TTC549 (cell line): ENCODE measurements at regions not wholly inside any gene's neighbourhood (a gene's known extent, or its start where the extent isn't known, plus 50 kb on each side); places are given as distances from the start of the nearest gene placed in this dataset.
"Not testable (repeated sequence)": the region's sequence is repeated elsewhere in the genome, so short reads cannot be mapped to it uniquely, and the experiment has no call there.

Experiments
- FAIRE-seq: peaks from 2 replicates; lab custom pipeline; 2012; peaks lifted over from hg19 to GRCh38; lab: Jason Lieb, UNC

GRCh38 chr3:117844676-117845075 lies 1135.1 kb downstream of the TUSC7 start:
- no peak for FAIRE-seq

DNA sequence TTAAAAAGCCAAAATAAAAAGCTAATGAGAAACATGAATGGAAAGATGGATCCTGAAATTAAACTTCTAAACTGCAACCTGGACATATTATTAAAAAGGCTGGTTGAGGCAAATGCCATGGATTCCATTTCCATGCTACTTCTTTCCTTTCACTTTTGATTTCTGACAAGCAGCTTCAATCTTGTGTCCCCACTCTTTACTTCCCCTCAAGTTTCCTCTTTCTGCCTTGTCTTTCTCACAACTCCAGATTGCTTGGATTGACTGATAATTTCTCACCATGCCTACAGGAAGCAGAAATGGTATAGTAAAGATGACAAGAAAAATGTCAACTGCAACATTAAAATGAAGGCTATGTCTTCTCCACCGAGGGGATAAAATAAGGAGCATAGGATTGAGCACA lies 1136.7 kb downstream of the TUSC7 start:
- FAIRE-seq: no peak

GRCh38 chr3:117848606-117849005 lies 1139.0 kb downstream of the TUSC7 start:
- FAIRE-seq: no peak

DNA sequence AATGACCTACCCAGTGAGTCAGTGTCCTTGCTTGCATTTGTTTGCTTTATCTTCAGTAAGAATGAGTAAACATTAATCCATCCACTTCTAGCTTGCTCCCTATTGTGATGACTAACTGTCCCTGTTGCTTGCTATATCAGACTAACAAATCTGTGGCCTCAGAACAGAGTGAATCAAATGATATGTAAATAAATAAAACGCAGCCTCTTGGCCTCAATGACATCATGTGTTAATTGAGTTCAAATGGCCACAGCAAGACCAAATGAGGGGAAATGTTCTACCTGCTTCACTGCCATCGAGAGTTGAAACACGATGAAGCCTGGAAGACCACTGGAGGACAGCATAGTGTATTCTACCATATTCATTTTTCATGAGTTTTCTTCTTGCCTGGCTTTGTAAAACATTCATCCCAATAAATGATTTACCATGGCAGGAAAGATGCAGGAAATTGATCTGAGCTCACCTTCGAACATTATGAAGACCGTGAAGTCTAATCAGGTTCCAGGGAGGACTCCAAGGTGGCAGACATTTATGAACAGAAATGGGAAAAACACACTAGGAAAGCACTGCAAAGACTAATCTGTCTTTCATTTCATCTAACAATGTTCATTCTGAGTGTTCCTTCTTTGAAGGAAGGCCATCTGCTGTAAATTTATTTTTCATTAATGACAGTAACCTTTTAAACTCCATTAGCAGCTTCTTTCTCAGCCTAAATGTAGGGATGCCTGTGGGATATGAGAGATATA lies 1144.5 kb downstream of the TUSC7 start:
- FAIRE-seq: no peak

DNA sequence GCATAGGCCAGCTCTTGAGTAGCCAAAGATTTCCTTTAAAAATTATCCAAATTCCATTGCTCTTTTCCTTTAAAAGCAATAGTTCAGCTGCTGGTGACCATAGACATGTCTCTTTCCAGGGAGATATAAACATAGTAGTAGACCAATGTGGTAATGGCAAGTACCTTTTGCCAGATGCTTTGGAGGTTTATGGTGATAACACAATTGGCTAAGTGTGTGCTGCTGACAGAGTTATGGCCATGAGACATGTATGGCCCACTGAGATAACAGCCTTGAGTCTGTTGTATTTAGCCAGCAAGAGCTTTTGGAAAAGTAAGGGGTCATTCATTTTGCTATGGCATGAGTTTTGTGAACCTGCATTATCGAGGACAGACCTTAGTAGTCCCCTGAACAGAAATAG lies 1146.8 kb downstream of the TUSC7 start:
- FAIRE-seq: no peak

- no peak for FAIRE-seq
Observed at GRCh38 chr3:117863146-117863545, 1153.6 kb downstream of the TUSC7 start.

- no peak for FAIRE-seq
Observed at GRCh38 chr3:117865338-117865737, 1155.8 kb downstream of the TUSC7 start.

DNA sequence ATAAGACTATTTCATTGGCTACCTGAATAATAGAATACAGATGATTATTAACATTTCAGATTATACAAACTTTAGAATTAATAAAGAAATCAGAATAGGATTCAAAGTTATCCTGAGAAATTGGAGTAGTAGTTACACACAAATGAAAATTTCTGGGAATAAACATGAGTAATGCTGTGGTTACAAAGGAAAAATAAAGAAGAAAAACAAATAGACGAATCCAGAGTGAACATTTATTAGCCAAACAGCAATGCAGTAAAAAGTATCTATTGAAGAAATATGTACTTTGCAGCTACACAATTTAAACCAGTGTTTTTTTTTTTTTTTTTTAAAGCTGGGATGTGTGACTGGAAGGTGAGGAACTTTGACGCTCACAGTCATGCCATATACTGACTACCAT lies 1159.2 kb downstream of the TUSC7 start:
- no peak for FAIRE-seq

DNA sequence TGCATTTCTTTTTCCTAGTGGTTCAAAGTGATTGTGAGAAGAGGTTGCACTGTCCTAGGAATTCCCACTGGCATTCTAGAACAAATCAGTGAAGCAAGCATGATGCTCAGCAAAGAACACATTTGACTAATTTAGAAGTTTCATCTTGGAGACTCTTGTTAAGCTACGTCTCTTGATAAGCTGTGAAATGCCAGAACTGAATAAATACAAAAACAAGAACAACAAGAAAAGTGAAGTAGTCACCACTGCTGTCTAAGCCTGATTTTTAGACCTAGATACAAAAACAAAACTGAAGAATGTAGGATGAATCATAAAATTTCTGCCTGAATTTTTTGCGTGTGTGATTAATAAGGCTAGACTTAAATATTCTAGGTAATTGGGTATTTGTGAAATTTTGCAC lies 1162.4 kb downstream of the TUSC7 start:
- no peak for FAIRE-seq

DNA sequence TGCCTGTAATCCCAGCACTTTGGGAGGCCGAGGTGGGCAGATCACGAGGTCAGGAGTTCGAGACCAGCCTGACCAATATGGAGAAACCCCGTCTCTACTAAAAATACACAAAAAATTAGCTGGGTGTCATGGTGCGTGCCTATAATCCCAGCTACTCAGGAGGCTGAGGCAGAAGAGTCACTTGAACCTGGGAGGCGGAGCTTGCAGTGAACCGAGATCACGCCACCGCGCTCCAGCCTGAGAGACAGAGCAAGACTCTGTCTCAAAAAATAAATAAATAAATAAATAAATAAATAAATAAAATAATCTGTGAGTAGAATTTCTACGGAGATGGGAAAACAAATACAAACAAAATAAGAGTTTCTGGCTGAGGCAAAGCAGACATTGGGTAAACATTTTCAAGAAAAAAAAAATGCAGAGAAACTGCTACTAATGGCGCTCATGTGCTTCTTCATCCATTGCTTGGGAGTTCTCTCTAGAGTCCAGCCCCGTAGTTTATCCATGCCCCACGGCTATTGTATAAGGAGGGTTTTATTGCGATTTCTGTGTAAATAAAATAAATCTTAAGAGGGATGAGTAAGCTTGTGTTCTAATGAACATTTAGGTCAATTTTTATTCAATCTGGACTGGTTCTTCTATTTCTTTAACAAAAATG lies 1161.9 kb downstream of the IGSF11 start:
- not testable (repeated sequence) for FAIRE-seq

DNA sequence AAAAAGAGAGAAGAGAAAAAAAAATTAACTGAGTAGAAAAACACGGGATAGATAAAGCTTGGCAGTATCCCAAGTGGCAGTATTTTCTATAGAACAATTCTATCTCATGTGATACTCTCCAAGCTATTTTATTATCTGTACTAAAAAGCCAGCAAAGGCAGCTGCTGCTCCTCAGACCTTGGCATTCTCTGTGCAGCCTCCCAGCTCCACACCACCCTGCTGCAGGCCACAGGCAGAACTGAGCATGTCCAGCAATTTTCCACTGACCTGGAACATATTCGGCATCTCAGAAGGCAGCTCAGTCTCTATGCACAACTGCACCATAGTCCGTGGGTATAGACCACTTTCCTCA lies 1161.4 kb downstream of the IGSF11 start:
- no peak for FAIRE-seq

DNA sequence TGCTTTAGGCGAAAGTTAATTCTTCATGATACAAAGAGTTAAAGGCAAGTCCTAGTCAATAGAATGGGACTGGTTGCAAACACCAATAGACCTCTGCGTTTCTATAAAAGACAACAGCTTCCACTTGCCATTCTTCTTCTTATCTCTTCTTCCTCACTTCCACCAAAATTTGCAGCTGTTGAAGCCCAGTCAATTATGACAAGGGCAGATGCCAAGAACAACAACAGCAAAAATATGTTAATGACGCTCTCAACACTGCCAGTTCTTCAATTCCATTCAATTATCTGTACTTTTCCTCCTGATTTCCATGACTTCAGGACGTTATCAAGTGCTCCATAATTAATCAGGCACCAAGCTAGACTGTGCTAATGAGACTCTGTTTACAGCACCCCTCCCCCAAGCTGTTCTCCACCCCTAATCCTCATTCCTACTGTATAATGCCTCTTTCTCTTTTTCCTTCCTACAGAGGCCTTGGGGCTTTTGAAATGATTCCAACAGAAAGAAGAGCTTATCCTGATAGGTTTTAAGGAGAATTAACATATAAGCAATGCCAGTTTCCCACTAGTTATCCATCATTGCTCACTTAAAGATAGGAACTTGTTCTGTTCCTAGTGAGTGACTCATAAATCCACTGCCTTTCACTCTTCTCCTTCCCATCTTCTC lies 1160.5 kb downstream of the IGSF11 start:
- no peak for FAIRE-seq

- FAIRE-seq: no peak
Observed at GRCh38 chr3:117874904-117875874, 1159.5 kb downstream of the IGSF11 start.

GRCh38 chr3:117875887-117876286 lies 1158.8 kb downstream of the IGSF11 start:
- FAIRE-seq: no peak

DNA sequence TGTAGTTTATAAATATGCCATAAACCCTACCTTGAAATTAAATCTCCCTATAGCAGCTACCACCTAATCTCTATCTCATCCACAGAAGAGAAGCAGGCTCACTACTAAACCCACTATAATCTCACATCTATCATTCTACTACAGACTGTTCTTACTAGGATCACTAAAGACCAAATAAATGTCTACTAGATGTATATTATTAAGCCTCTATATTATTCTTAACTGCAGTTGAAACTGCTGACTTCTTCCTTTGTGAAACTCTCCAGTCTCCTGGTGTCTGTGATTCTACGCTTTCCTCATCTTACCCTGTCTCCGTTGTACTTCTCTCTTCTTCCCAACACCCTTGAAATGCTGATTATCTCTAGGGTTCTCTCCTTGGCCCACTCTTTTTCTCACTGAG lies 1154.0 kb downstream of the IGSF11 start:
- FAIRE-seq: no peak

- FAIRE-seq: no peak
Observed at GRCh38 chr3:117881210-117881609, 1153.4 kb downstream of the IGSF11 start.

DNA sequence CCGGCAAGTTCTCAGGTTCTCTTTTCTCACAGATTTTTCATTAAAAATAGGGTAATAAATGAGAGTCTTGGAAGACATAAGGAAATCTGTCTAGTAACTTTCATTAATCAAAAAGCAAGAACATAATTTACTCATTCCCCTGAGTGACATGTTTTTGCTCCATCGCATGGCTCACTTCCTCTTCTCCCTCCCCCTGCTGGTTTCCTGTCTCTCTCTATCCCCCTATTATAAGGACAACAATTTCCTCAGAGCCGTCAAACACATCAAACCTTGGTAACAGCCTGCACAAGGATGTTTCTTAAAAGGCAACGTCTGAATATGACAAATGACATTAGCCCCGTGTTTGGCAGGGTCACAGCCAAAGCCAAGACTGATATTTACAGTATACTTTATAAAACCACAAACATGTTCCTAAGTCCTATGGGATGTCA lies 1149.6 kb downstream of the IGSF11 start:
- no peak for FAIRE-seq

DNA sequence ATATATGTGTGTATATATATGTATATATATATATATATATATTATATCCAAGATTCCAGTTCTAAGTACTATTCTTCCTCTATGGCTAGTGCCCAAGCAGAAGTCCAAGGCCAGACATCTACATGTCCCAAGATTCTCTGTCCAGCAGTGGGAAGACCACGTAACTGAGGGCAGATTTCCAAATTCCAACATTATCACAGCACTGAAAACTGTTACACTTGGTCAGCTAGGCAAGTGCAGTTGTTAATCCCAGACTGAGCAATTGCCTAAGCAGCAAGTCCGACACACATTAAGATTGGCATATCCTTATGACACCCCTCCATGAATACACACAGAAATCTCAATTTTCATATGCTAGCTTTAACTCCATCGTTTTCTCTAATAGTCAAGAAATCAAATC lies 1148.5 kb downstream of the IGSF11 start:
- no peak for FAIRE-seq

DNA sequence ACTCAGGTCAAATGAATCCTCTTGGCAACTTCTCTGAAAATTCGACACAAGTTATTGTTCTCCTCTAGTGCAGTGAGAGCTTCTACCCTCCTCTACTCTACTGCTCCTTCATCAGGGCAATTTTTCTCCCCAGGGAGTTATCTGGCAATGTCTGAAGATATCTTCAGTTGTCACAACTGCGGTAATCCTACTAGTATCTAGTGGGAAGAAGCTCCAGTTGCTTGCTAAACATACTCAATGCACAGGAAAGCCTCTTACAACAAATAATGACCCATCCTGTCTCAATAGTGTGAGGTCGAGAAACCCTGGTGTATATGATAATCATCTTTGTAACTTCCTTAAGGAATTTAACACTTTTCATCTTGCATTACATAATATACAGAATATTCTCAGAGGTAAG lies 1147.6 kb downstream of the IGSF11 start:
- no peak for FAIRE-seq

DNA sequence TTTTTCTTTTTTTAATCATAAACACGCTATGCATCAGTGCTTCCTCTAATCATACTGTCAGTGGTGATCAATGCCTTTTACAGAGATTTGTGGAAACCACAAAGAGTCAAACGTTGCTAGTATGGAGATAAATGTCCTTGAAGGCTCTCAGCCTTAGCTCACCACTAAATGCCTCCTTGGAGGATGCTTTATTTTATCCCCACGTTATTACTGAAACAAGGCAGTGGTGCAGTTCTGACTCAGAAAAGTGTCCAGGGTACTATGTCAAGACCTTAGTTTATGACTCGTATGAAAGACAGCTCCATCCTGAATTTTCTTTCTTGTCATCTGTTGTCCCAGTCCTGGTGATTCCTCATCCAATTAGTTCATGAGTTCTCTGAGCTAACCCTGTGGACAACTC lies 1146.7 kb downstream of the IGSF11 start:
- FAIRE-seq: no peak

GRCh38 chr3:117892431-117892841 lies 1142.2 kb downstream of the IGSF11 start:
- FAIRE-seq: no peak

DNA sequence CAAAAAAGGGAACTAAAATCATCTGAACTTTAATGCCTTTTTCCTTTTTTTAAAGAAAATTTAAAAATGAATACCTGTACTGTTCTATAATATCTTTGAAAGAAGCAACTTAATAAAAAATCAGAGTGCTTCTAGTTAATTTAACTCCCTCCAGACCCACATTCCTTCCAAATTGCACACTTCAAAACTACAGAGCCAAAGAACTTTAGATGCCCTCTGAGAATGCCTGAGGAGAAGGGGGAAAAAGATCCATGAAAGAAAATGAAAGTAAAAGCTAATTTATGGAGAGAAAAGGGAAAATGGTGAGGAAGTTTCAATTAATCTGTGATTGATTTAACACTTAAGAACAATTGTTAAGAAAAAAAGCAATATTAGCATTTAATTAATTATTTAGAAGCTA lies 1141.6 kb downstream of the IGSF11 start:
- FAIRE-seq: no peak
